ENCODE measurements at regions not wholly inside any gene's neighbourhood (a gene's known extent, or its start where the extent isn't known, plus 50 kb on each side); places are given as distances from the start of the nearest gene placed in this dataset.

DNA sequence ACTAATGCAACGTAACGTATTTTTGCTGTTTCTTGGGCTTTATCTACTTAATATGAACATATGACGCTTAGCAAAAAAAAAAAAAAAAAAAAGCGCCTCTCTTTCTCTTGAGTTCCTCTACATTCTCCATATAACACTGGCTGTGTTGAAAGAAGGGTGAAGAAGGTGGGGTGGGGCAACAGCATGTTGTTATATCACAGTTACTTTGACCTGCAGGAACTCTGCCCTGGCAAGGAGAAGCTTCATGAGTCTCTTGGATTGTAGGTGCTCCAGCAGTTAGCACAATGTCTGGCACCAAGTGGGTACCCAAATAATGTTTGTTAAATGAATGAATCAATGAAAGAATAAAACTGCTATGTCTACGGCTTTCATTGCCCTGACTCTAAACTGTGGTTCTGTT lies 162.6 kb downstream of the ATG4C start:
- Histone ChIP-seq H3K9me2 (ENCODE audit: insufficient read depth) (no peaks in the 10 kb centered on the region), H3K4me3 (no peak overlapping the region), H3K27ac (no peak overlapping the region), H3K4me1 (replicated peaks; ENCODE audit: insufficient read depth) (no peaks in the 10 kb centered on the region), H4K20me1 (ENCODE audit: insufficient read depth) (no peaks in the 10 kb centered on the region), H3K27me3 (ENCODE audit: insufficient read depth, low read depth) (peaks cover 72% of the 10 kb centered on the region), H3F3A (ENCODE audit: insufficient read depth, low read depth) (no peaks in the 10 kb centered on the region), H3K9me3 (ENCODE audit: insufficient read depth, low read depth) (no peaks in the 10 kb centered on the region), H2AFZ (no peak overlapping the region), H3K4me2 (no peak overlapping the region), H3K79me2 (ENCODE audit: low read depth) (no peaks in the 10 kb centered on the region), H3K36me3 (ENCODE audit: low read depth) (no peaks in the 10 kb centered on the region)
- intact Hi-C loops (cut with micrococcal nuclease; ENCODE audit: unreplicated experiment): no loop called here
- POLR2A ChIA-PET (ENCODE audit: unreplicated experiment): no interaction called here
- TF ChIP-seq, protein P1, sequence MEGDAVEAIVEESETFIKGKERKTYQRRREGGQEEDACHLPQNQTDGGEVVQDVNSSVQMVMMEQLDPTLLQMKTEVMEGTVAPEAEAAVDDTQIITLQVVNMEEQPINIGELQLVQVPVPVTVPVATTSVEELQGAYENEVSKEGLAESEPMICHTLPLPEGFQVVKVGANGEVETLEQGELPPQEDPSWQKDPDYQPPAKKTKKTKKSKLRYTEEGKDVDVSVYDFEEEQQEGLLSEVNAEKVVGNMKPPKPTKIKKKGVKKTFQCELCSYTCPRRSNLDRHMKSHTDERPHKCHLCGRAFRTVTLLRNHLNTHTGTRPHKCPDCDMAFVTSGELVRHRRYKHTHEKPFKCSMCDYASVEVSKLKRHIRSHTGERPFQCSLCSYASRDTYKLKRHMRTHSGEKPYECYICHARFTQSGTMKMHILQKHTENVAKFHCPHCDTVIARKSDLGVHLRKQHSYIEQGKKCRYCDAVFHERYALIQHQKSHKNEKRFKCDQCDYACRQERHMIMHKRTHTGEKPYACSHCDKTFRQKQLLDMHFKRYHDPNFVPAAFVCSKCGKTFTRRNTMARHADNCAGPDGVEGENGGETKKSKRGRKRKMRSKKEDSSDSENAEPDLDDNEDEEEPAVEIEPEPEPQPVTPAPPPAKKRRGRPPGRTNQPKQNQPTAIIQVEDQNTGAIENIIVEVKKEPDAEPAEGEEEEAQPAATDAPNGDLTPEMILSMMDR (conservative IDR thresholded peaks at IDR 0.05): no peak
- TF ChIP-seq EZH2 (IDR thresholded peaks at IDR 0.05; ENCODE audit: low read depth): no peak
- DNase-seq: no peak
- BruUV-seq (replicated peaks): no TSS peak
- CTCF ChIA-PET: no interaction called here

DNA sequence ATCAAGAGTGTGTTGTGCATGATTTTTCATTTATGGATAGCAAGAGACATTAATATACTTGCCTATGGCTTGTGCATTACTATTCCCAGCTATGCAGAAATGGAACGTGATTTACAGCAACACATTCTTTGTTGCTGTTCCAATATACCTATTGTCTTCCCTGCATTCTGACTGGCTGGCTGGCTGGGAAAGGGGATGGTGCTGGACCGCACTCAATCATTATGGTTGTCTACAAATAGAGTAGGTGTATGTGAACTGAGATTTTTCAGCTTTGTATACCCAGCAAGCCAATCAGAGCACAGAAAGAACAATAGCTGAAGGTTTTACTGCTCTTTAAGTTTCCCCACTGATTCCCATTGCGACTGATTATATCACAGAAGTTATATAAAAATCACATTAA lies 167.5 kb downstream of the ATG4C start:
- H3K4me1 ChIP-seq (replicated peaks; ENCODE audit: insufficient read depth): no peaks in the 10 kb centered on the region
- POLR2A ChIA-PET (ENCODE audit: unreplicated experiment): no interaction called here
- H3K79me2 ChIP-seq (ENCODE audit: low read depth): no peaks in the 10 kb centered on the region
- H4K20me1 ChIP-seq (ENCODE audit: insufficient read depth): no peaks in the 10 kb centered on the region
- no peak overlapping the region for H2AFZ ChIP-seq
- no peaks in the 10 kb centered on the region for H3K9me2 ChIP-seq (ENCODE audit: insufficient read depth)
- H3K4me2 ChIP-seq: no peak overlapping the region
- TF ChIP-seq EZH2 (IDR thresholded peaks at IDR 0.05; ENCODE audit: low read depth): no peak
- TF ChIP-seq, protein P1 (conservative IDR thresholded peaks at IDR 0.05): no peak
- no peak overlapping the region for H3K4me3 ChIP-seq
- no peak overlapping the region for H3K27ac ChIP-seq
- CTCF ChIA-PET: no interaction called here
- BruUV-seq (replicated peaks): no TSS peak
- H3F3A ChIP-seq (ENCODE audit: insufficient read depth, low read depth): no peaks in the 10 kb centered on the region
- no peaks in the 10 kb centered on the region for H3K9me3 ChIP-seq (ENCODE audit: insufficient read depth, low read depth)
- intact Hi-C loops (cut with micrococcal nuclease; ENCODE audit: unreplicated experiment): no loop called here
- H3K27me3 ChIP-seq (ENCODE audit: insufficient read depth, low read depth): peaks cover 62% of the 10 kb centered on the region
- no peaks in the 10 kb centered on the region for H3K36me3 ChIP-seq (ENCODE audit: low read depth)
- no peak for DNase-seq

DNA sequence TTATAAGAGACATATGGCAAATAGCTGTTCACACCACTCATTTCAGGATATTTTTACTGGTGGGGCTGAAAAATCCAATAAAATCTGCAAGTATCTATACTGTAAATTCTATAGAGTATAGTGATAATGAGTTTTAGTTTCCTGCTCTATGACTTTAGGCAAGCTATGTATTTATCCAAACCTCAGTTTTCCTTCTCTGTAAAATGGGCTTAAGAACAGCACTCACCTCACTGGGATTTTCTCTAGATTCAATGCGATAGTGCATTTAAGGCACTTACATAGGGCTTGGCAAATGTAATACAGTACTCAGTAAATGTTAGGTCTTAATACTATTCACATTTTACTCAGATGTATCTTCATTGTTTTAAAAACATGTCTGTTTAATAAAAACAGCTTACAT lies 168.7 kb downstream of the ATG4C start:
- Histone ChIP-seq H3K27me3 (ENCODE audit: insufficient read depth, low read depth) (peaks cover 66% of the 10 kb centered on the region), H3K79me2 (ENCODE audit: low read depth) (no peaks in the 10 kb centered on the region), H3K27ac (no peak overlapping the region), H3K36me3 (ENCODE audit: low read depth) (no peaks in the 10 kb centered on the region), H3F3A (ENCODE audit: insufficient read depth, low read depth) (no peaks in the 10 kb centered on the region), H3K4me2 (no peak overlapping the region), H3K4me3 (no peak overlapping the region), H3K4me1 (replicated peaks; ENCODE audit: insufficient read depth) (no peaks in the 10 kb centered on the region), H3K9me2 (ENCODE audit: insufficient read depth) (no peaks in the 10 kb centered on the region), H2AFZ (no peak overlapping the region), H3K9me3 (ENCODE audit: insufficient read depth, low read depth) (no peaks in the 10 kb centered on the region), H4K20me1 (ENCODE audit: insufficient read depth) (no peaks in the 10 kb centered on the region)
- no peak for DNase-seq
- POLR2A ChIA-PET (ENCODE audit: unreplicated experiment): no interaction called here
- TF ChIP-seq, protein P1 (conservative IDR thresholded peaks at IDR 0.05): no peak
- no peak for TF ChIP-seq EZH2 (IDR thresholded peaks at IDR 0.05; ENCODE audit: low read depth)
- intact Hi-C loops (cut with micrococcal nuclease; ENCODE audit: unreplicated experiment): no loop called here
- CTCF ChIA-PET: no interaction called here
- BruUV-seq (replicated peaks): no TSS peak
